Liver (tissue), 8 donors: ENCODE measurements at regions not wholly inside any gene's neighbourhood (a gene's known extent, or its start where the extent isn't known, plus 50 kb on each side); places are given as distances from the start of the nearest gene placed in this dataset.
A peak's percentile ranks its signal among the peaks of the same experiment; 100 is the strongest.

ENCODE experiments used
- DNase-seq: peaks from one replicate; pipeline ENCODE4 v3.0.0-alpha.2; 2017; ENCODE audit warnings: low spot score
- H3K27ac ChIP-seq, 2 donors: one replicate each; pipeline ENCODE4 v1.7.0; 2013; ENCODE audit warnings: inconsistent platforms in 2 of 2, low read length in 2 of 2, control low read depth in 1 of 2, low read depth in 1 of 2, mild to moderate bottlenecking in 1 of 2
- H3K27me3 ChIP-seq, 4 donors: one replicate each; pipeline versions ENCODE4 v1.6.1 to v1.7.0; 2013; ENCODE audit warnings: low read length in 3 of 4, inconsistent platforms in 1 of 4, mild to moderate bottlenecking in 1 of 4, moderate library complexity in 1 of 4; ENCODE audit not compliant: control insufficient read depth in 4 of 4, insufficient read depth in 4 of 4
- H3K36me3 ChIP-seq, 4 donors: one replicate each; pipeline versions ENCODE4 v1.6.1 to v1.7.0; 2013; ENCODE audit warnings: low read length in 3 of 4, mild to moderate bottlenecking in 3 of 4, low read depth in 1 of 4, moderate library complexity in 1 of 4; ENCODE audit not compliant: control insufficient read depth in 4 of 4, insufficient read depth in 3 of 4
- H3K4me1 ChIP-seq, 4 donors: one replicate each; pipeline versions ENCODE4 v1.6.1 to v1.7.0; 2013; ENCODE audit warnings: low read length in 3 of 4, mild to moderate bottlenecking in 3 of 4, moderate library complexity in 1 of 4; ENCODE audit not compliant: control insufficient read depth in 4 of 4, insufficient read depth in 4 of 4
- H3K4me3 ChIP-seq, 3 donors: one replicate each; pipeline versions ENCODE4 v1.6.1 to v1.7.0; 2013; ENCODE audit warnings: low read length in 3 of 3, control low read depth in 1 of 3, low read depth in 1 of 3, mild to moderate bottlenecking in 1 of 3
- H3K9ac ChIP-seq, 2 donors: one replicate each; pipeline ENCODE4 v1.7.0; 2013; ENCODE audit warnings: low read length in 2 of 2, mild to moderate bottlenecking in 2 of 2, moderate library complexity in 2 of 2, control low read depth in 1 of 2, low read depth in 1 of 2
- H3K9me3 ChIP-seq, 4 donors: one replicate each; pipeline versions ENCODE4 v1.6.1 to v1.7.0; 2013; ENCODE audit warnings: low read length in 3 of 4; ENCODE audit not compliant: control insufficient read depth in 4 of 4
- CTCF ChIP-seq: fragments of 150-350 bp; IDR thresholded peaks from 2 replicates; pipeline ENCODE4 v1.5.1; 2017; ENCODE audit warnings: improper control_type of control experiment, low read depth, low read length; ENCODE audit not compliant: missing input control
- EGR1 ChIP-seq, 2 donors: IDR thresholded peaks; 2 replicates each; pipeline ENCODE4 v1.6.1; 2016 to 2018; ENCODE audit warnings: antibody characterized with exemption in 2 of 2, low read depth in 2 of 2
- FOXA1 ChIP-seq: IDR thresholded peaks from 2 replicates; pipeline ENCODE4 v1.6.1; 2016; ENCODE audit warnings: antibody characterized with exemption
- FOXA2 ChIP-seq: IDR thresholded peaks from 2 replicates; pipeline ENCODE4 v1.6.1; 2016; ENCODE audit warnings: antibody characterized with exemption
- HNF4A ChIP-seq, 2 donors: conservative IDR thresholded peaks; 2 replicates each; pipeline ENCODE4 v1.6.1; 2016; ENCODE audit warnings: antibody characterized with exemption in 2 of 2, mild to moderate bottlenecking in 2 of 2
- JUND ChIP-seq, 2 donors: IDR thresholded peaks; 2 replicates each; pipeline ENCODE4 v1.6.1; 2016; ENCODE audit warnings: antibody characterized with exemption in 2 of 2
- NR2F2 ChIP-seq: IDR thresholded peaks from 2 replicates; pipeline ENCODE4 v1.6.1; 2016; ENCODE audit warnings: antibody characterized with exemption
- REST ChIP-seq: IDR thresholded peaks from 2 replicates; pipeline ENCODE4 v1.6.1; 2016; ENCODE audit warnings: antibody characterized with exemption, mild to moderate bottlenecking
- RXRA ChIP-seq, 2 donors: IDR thresholded peaks; 2 replicates each; pipeline ENCODE4 v1.6.1; 2017 to 2018; ENCODE audit warnings: antibody characterized with exemption in 2 of 2, mild to moderate bottlenecking in 1 of 2
- SP1 ChIP-seq: IDR thresholded peaks from 2 replicates; pipeline ENCODE4 v1.6.1; 2018; ENCODE audit warnings: antibody characterized with exemption, mild to moderate bottlenecking
- TAF1 ChIP-seq: conservative IDR thresholded peaks from 2 replicates; pipeline ENCODE4 v1.6.1; 2016; ENCODE audit warnings: antibody characterized with exemption, mild to moderate bottlenecking
- YY1 ChIP-seq: IDR thresholded peaks from 2 replicates; pipeline ENCODE4 v1.6.1; 2016; ENCODE audit warnings: antibody characterized with exemption, mild to moderate bottlenecking
- ZBTB33 ChIP-seq: IDR thresholded peaks from 2 replicates; pipeline ENCODE4 v1.6.1; 2016; ENCODE audit warnings: antibody characterized with exemption
- WGBS: extraction: QIAGEN DNeasy Blood & Tissue Kit; methylation state at CpG from one replicate; pipeline ENCODE4 v1.1.7; 2013; 5-methylcytosine and 5-hydroxymethylcytosine counted together
- TF ChIP-seq, protein P1 (sequence below): IDR thresholded peaks from 2 replicates; pipeline ENCODE4 v1.6.1; 2016; ENCODE audit warnings: antibody characterized with exemption
- TF ChIP-seq, protein P2 (sequence below): IDR thresholded peaks from 2 replicates; pipeline ENCODE4 v1.6.1; 2016; ENCODE audit warnings: antibody characterized with exemption
- donor health status: healthy.
- donor health status: healthy.
- donor health status: healthy.
- donor health status: healthy.
- donor health status: healthy.

DNA sequence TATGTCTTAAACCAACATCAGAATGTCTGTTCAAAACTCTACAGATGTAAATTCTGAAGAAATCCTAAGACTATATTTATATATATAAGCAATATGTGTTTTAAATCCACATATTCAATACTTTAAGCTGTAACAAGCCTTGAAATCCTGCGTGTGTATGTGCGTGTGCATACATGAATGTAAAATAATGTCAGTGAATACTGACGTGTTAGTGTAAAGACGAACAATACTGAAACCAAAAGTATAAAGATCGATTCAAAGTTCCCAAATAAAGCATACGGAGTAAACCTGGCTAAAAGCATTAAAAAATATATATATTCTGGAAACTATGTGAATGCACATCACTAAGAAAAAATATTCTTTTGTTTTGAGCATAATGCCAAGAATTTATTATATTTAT, 668.6 kb upstream of the NCAM2 start:
- no peaks in the 10 kb centered on the region for H3K27me3 ChIP-seq
- no peaks in the 10 kb centered on the region for H3K36me3 ChIP-seq
- TF ChIP-seq EGR1 (IDR thresholded peaks at IDR 0.05; ENCODE audit: low read depth in 2 of 2) (no peak), FOXA1 (no peak), FOXA2 (no peak), SP1 (no peak)
- TF ChIP-seq, protein P1, sequence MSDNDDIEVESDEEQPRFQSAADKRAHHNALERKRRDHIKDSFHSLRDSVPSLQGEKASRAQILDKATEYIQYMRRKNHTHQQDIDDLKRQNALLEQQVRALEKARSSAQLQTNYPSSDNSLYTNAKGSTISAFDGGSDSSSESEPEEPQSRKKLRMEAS: no peak
- peak overlapping the region in 1 of 3 donors; percentile 22 for H3K4me3 ChIP-seq
- 78% methylated on average over 6 of the region's 6 CpGs for WGBS
- no peak overlapping the region for H3K27ac ChIP-seq
- H3K4me1 ChIP-seq: no peaks in the 10 kb centered on the region
- H3K9me3 ChIP-seq: no peaks in the 10 kb centered on the region
- no peak overlapping the region for H3K9ac ChIP-seq
- no peak for DNase-seq

- Histone ChIP-seq H3K9ac (no peak overlapping the region), H3K9me3 (no peaks in the 10 kb centered on the region), H3K36me3 (no peaks in the 10 kb centered on the region), H3K27ac (no peak overlapping the region), H3K4me3 (no peak overlapping the region), H3K27me3 (no peaks in the 10 kb centered on the region), H3K4me1 (no peaks in the 10 kb centered on the region)
- WGBS: 88% methylated on average over 3 of the region's 3 CpGs
- no peak for DNase-seq
- no peak for TF ChIP-seq CTCF
- no peak for TF ChIP-seq ZBTB33
- no peak for TF ChIP-seq YY1
- TF ChIP-seq JUND (IDR thresholded peaks at IDR 0.05): no peak
- TF ChIP-seq FOXA1: no peak
- TF ChIP-seq, protein P1: no peak
- TF ChIP-seq NR2F2: no peak
- TF ChIP-seq TAF1: no peak
- TF ChIP-seq REST: no peak
- no peak for TF ChIP-seq RXRA (IDR thresholded peaks at IDR 0.05)
- no peak for TF ChIP-seq SP1
- TF ChIP-seq, protein P2, sequence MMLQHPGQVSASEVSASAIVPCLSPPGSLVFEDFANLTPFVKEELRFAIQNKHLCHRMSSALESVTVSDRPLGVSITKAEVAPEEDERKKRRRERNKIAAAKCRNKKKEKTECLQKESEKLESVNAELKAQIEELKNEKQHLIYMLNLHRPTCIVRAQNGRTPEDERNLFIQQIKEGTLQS: no peak
- TF ChIP-seq HNF4A (conservative IDR thresholded peaks at IDR 0.05): no peak
Observed at GRCh38 chr21:20330652-20331051, 667.6 kb upstream of the NCAM2 start.
